Loucy (cell line): ENCODE measurements at regions not wholly inside any gene's neighbourhood (a gene's known extent, or its start where the extent isn't known, plus 50 kb on each side); places are given as distances from the start of the nearest gene placed in this dataset.

Experiments used
- EZH2phosphoT487 ChIP-seq: fragments of 200-600 bp; IDR thresholded peaks from 2 replicates; pipeline ENCODE4 v1.6.1; 2018; ENCODE audit warnings: antibody characterized with exemption, mild to moderate bottlenecking, moderate library complexity, borderline replicate concordance
- TF ChIP-seq, protein P1 (sequence below): fragments of 200-600 bp; sonication (generic); conservative IDR thresholded peaks from 2 replicates; pipeline ENCODE4 v1.5.1; 2014; ENCODE audit warnings: mild to moderate bottlenecking, antibody characterized with exemption, low read length

DNA sequence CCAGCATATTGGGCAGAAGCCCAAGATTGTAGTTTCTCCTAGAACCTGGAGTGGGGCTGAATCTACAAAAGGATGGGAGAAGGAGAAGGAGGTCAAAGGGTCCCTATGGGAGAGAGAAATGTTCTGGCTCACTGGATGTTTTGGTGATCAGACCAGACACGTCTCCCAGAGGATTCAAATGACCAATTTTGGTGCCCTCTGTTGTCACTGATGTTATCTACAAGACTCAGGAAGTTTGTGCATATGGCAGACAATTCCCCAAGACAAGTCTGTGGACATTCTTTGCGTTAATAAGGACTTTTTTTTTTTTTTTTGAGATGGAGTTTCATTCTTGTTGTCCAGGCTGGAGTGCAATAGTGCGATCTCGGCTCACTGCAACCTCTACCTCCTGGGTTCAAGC lies 137.2 kb upstream of the SMARCA2 start:
- TF ChIP-seq, protein P1, sequence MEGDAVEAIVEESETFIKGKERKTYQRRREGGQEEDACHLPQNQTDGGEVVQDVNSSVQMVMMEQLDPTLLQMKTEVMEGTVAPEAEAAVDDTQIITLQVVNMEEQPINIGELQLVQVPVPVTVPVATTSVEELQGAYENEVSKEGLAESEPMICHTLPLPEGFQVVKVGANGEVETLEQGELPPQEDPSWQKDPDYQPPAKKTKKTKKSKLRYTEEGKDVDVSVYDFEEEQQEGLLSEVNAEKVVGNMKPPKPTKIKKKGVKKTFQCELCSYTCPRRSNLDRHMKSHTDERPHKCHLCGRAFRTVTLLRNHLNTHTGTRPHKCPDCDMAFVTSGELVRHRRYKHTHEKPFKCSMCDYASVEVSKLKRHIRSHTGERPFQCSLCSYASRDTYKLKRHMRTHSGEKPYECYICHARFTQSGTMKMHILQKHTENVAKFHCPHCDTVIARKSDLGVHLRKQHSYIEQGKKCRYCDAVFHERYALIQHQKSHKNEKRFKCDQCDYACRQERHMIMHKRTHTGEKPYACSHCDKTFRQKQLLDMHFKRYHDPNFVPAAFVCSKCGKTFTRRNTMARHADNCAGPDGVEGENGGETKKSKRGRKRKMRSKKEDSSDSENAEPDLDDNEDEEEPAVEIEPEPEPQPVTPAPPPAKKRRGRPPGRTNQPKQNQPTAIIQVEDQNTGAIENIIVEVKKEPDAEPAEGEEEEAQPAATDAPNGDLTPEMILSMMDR, result no peak
- TF ChIP-seq EZH2phosphoT487, result no peak
